H9 (cell line): ENCODE measurements at regions not wholly inside any gene's neighbourhood (a gene's known extent, or its start where the extent isn't known, plus 50 kb on each side); places are given as distances from the start of the nearest gene placed in this dataset.

Experiments used
- DNase-seq: peaks from one replicate; pipeline ENCODE4 v3.0.0-alpha.2; 2017
- H2AFZ ChIP-seq: one replicate; pipeline ENCODE4 v1.6.1; 2013; ENCODE audit warnings: mild to moderate bottlenecking, low read length, control low read depth, moderate library complexity
- H2AK5ac ChIP-seq: 2 replicates; pipeline ENCODE4 v1.6.1; 2013; ENCODE audit warnings: low read length, control low read depth, mixed read lengths; ENCODE audit not compliant: insufficient read length
- H2BK120ac ChIP-seq: one replicate; pipeline ENCODE4 v1.6.1; 2013; ENCODE audit warnings: low read depth, mild to moderate bottlenecking, low read length, control low read depth, inconsistent platforms; ENCODE audit not compliant: poor library complexity, severe bottlenecking
- H2BK12ac ChIP-seq: 2 replicates; pipeline ENCODE4 v1.6.1; 2013; ENCODE audit warnings: low read length, control low read depth, mixed read lengths, low read depth; ENCODE audit not compliant: insufficient read length
- H2BK15ac ChIP-seq: 2 replicates; pipeline ENCODE4 v1.6.1; 2013; ENCODE audit warnings: low read depth, low read length, control low read depth
- H2BK20ac ChIP-seq: one replicate; pipeline ENCODE4 v1.6.1; 2013; ENCODE audit warnings: low read depth, mild to moderate bottlenecking, low read length, control low read depth, inconsistent platforms; ENCODE audit not compliant: poor library complexity, severe bottlenecking
- H2BK5ac ChIP-seq: 2 replicates; pipeline ENCODE4 v1.6.1; 2013; ENCODE audit warnings: low read length, control low read depth, mixed read lengths; ENCODE audit not compliant: insufficient read length
- H3K14ac ChIP-seq: 2 replicates; pipeline ENCODE4 v1.6.1; 2013; ENCODE audit warnings: low read length, control low read depth; ENCODE audit not compliant: insufficient read depth
- H3K18ac ChIP-seq: 2 replicates; pipeline ENCODE4 v1.6.1; 2013; ENCODE audit warnings: low read depth, mild to moderate bottlenecking, mixed read lengths, low read length, control low read depth; ENCODE audit not compliant: insufficient read length
- H3K23ac ChIP-seq: 2 replicates; pipeline ENCODE4 v1.6.1; 2013; ENCODE audit warnings: low read length, control low read depth, mixed read lengths, low read depth; ENCODE audit not compliant: insufficient read length
- H3K23me2 ChIP-seq: 2 replicates; pipeline ENCODE4 v1.6.1; 2013; ENCODE audit warnings: low read depth, mild to moderate bottlenecking, mixed read lengths, low read length, control low read depth; ENCODE audit not compliant: insufficient read length, poor library complexity, severe bottlenecking
- H3K27ac ChIP-seq: 2 replicates; pipeline ENCODE4 v1.5.1; 2013; ENCODE audit warnings: low read length, control low read depth, mixed read lengths, low read depth; ENCODE audit not compliant: insufficient read length
- H3K27me3 ChIP-seq: 2 replicates; pipeline ENCODE4 v1.6.1; 2013; ENCODE audit warnings: low read length, control low read depth, inconsistent platforms; ENCODE audit not compliant: insufficient read depth
- H3K4ac ChIP-seq: 2 replicates; pipeline ENCODE4 v1.6.1; 2013; ENCODE audit warnings: low read depth, mild to moderate bottlenecking, control low read depth, inconsistent platforms, low read length, moderate library complexity
- H3K4me1 ChIP-seq: 2 replicates; pipeline ENCODE4 v1.6.1; 2013; ENCODE audit warnings: low read length, control low read depth, inconsistent platforms; ENCODE audit not compliant: insufficient read depth
- H3K4me2 ChIP-seq: 2 replicates; pipeline ENCODE4 v1.6.1; 2013; ENCODE audit warnings: low read length, control low read depth, mixed read lengths; ENCODE audit not compliant: insufficient read length, insufficient read depth
- H3K56ac ChIP-seq: 2 replicates; pipeline ENCODE4 v1.6.1; 2013; ENCODE audit warnings: low read depth, mild to moderate bottlenecking, mixed read lengths, low read length, control low read depth; ENCODE audit not compliant: insufficient read length
- H3K79me1 ChIP-seq: 2 replicates; pipeline ENCODE4 v1.6.1; 2013; ENCODE audit warnings: low read depth, mild to moderate bottlenecking, moderate library complexity, low read length, control low read depth, inconsistent platforms; ENCODE audit not compliant: insufficient read depth, poor library complexity, severe bottlenecking
- H3K79me2 ChIP-seq: 2 replicates; pipeline ENCODE4 v1.6.1; 2013; ENCODE audit warnings: low read length, control low read depth, inconsistent platforms; ENCODE audit not compliant: insufficient read depth
- H3K9ac ChIP-seq: 2 replicates; pipeline ENCODE4 v1.6.1; 2013; ENCODE audit warnings: low read length, control low read depth, mixed read lengths; ENCODE audit not compliant: insufficient read length; ENCODE audit errors: extremely low read depth
- H3K9me3 ChIP-seq: one replicate; pipeline ENCODE4 v1.6.1; 2013; ENCODE audit warnings: low read depth, low read length, inconsistent platforms; ENCODE audit not compliant: control insufficient read depth
- H3T11ph ChIP-seq: one replicate; pipeline ENCODE4 v1.6.1; 2013; ENCODE audit warnings: mild to moderate bottlenecking, low read length, control low read depth, inconsistent platforms
- H4K20me1 ChIP-seq: one replicate; pipeline ENCODE4 v1.6.1; 2013; ENCODE audit not compliant: control insufficient read depth, insufficient read length, insufficient read depth
- H4K5ac ChIP-seq: 2 replicates; pipeline ENCODE4 v1.6.1; 2013; ENCODE audit warnings: low read depth, mild to moderate bottlenecking, mixed read lengths, low read length, control low read depth; ENCODE audit not compliant: insufficient read length
- H4K8ac ChIP-seq: replicated peaks from 2 replicates; pipeline ENCODE4 v1.6.1; 2013; ENCODE audit warnings: low read length, control low read depth, mixed read lengths, low read depth; ENCODE audit not compliant: insufficient read length
- H4K91ac ChIP-seq: 2 replicates; pipeline ENCODE4 v1.6.1; 2013; ENCODE audit warnings: low read depth, mild to moderate bottlenecking, moderate library complexity, mixed read lengths, low read length, control low read depth; ENCODE audit not compliant: insufficient read length
- H3K27ac Mint-ChIP-seq, 3 experiments: 2 replicates in 2 of 3; 3 replicates in 1 of 3; pipeline ENCODE4 v1.8.0; 2020 to 2021; ENCODE audit warnings: mixed read lengths in 3 of 3, mild to moderate bottlenecking in 1 of 3, moderate library complexity in 1 of 3
- H3K27me3 Mint-ChIP-seq: 2 replicates; pipeline ENCODE4 v1.8.0; 2021; ENCODE audit warnings: low read depth, mild to moderate bottlenecking, moderate library complexity, mixed read lengths
- H3K36me3 Mint-ChIP-seq, 3 experiments: 2 replicates in 2 of 3; 3 replicates in 1 of 3; pipeline ENCODE4 v1.8.0; 2020 to 2021; ENCODE audit warnings: low read depth in 3 of 3, mixed read lengths in 3 of 3; ENCODE audit not compliant: insufficient read depth in 1 of 3
- H3K4me1 Mint-ChIP-seq, 2 experiments: 2 replicates each; pipeline ENCODE4 v1.8.0; 2020; ENCODE audit warnings: mixed read lengths in 2 of 2
- H3K4me3 Mint-ChIP-seq, 2 experiments: 2 replicates in 1 of 2; 3 replicates in 1 of 2; pipeline ENCODE4 v1.8.0; 2020 to 2021; ENCODE audit warnings: mild to moderate bottlenecking in 2 of 2, mixed read lengths in 2 of 2, moderate library complexity in 1 of 2
- H3K9me3 Mint-ChIP-seq, 2 experiments: 2 replicates in 1 of 2; 3 replicates in 1 of 2; pipeline ENCODE4 v1.8.0; 2020; ENCODE audit warnings: mild to moderate bottlenecking in 2 of 2, mixed read lengths in 2 of 2, moderate library complexity in 1 of 2
- WGBS: extraction: QIAGEN DNeasy Blood & Tissue Kit; methylation state at CpG from one replicate; pipeline ENCODE4 v1.1.7; 2013; ENCODE audit warnings: missing lambda C conversion rate, low lambda C conversion rate, mixed read lengths; ENCODE audit not compliant: insufficient read length; ENCODE audit errors: extremely low coverage; 5-methylcytosine and 5-hydroxymethylcytosine counted together
- TF ChIP-seq, protein P1 (sequence below): fragments of 200-600 bp; sonication (generic); conservative IDR thresholded peaks from 3 replicates; pipeline ENCODE4 v1.8.0; 2021; ENCODE audit warnings: antibody characterized with exemption, mild to moderate bottlenecking

DNA sequence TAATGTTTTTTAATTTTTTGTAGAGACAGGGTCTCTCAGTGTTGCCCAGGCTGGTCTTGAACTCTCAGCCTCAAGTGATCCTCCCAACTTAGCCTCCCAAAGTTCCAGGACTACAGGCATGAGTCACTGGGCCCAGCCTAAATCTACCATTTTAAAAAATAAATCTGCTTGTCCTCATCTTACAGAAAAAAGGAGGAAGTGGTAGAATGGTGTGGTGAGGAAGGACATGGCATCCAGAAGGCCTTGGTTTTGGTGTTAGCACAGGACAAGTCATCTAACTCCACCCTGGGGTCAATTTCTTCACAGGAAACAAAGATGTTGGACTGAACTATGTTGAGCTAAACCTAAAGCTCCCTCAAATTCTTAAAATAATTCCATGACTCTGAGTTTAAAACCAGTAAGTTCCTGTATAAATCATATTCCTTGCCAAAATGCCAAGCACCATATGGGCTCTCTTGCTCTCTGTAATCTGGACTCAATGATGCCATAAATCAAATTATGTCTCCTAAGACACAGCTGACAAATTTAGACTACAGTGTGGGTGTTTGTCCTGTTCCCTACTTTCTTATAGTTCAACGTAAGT is 253.9 kb upstream of the NOCT start:
- no peak overlapping the region for H3K23ac ChIP-seq
- H2BK5ac ChIP-seq: no peak overlapping the region
- H3K27me3 ChIP-seq: no peaks in the 10 kb centered on the region
- Mint-ChIP-seq H3K36me3 (no peaks in the 10 kb centered on the region), H3K4me3 (no peak overlapping the region), H3K4me1 (peaks cover 10 to 16% of the 10 kb centered on the region in 2 experiments), H3K27me3 (no peaks in the 10 kb centered on the region), H3K27ac (no peak overlapping the region), H3K9me3 (no peaks in the 10 kb centered on the region)
- no peak for DNase-seq
- no peaks in the 10 kb centered on the region for H3K9me3 ChIP-seq
- H2AK5ac ChIP-seq: no peak overlapping the region
- H3K27ac ChIP-seq: no peak overlapping the region
- no peak overlapping the region for H2BK12ac ChIP-seq
- H4K20me1 ChIP-seq: no peaks in the 10 kb centered on the region
- no peak overlapping the region for H2BK20ac ChIP-seq
- no peak overlapping the region for H3K14ac ChIP-seq
- H3K79me2 ChIP-seq: no peaks in the 10 kb centered on the region
- TF ChIP-seq, protein P1, sequence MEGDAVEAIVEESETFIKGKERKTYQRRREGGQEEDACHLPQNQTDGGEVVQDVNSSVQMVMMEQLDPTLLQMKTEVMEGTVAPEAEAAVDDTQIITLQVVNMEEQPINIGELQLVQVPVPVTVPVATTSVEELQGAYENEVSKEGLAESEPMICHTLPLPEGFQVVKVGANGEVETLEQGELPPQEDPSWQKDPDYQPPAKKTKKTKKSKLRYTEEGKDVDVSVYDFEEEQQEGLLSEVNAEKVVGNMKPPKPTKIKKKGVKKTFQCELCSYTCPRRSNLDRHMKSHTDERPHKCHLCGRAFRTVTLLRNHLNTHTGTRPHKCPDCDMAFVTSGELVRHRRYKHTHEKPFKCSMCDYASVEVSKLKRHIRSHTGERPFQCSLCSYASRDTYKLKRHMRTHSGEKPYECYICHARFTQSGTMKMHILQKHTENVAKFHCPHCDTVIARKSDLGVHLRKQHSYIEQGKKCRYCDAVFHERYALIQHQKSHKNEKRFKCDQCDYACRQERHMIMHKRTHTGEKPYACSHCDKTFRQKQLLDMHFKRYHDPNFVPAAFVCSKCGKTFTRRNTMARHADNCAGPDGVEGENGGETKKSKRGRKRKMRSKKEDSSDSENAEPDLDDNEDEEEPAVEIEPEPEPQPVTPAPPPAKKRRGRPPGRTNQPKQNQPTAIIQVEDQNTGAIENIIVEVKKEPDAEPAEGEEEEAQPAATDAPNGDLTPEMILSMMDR: no peak
- no peak overlapping the region for H2AFZ ChIP-seq
- H3K56ac ChIP-seq: no peak overlapping the region
- no peak overlapping the region for H3K4me2 ChIP-seq
- no CpG with 5 or more reads among the region's 1 CpG for WGBS
- H3K9ac ChIP-seq: no peak overlapping the region
- H3K4me1 ChIP-seq: no peaks in the 10 kb centered on the region
- no peak overlapping the region for H4K5ac ChIP-seq
- H2BK15ac ChIP-seq: no peak overlapping the region
- no peak overlapping the region for H4K91ac ChIP-seq
- H3K18ac ChIP-seq: no peak overlapping the region
- H3K4ac ChIP-seq: no peak overlapping the region
- H2BK120ac ChIP-seq: no peak overlapping the region
- no peak overlapping the region for H3T11ph ChIP-seq
- H4K8ac ChIP-seq: no peak overlapping the region
- H3K23me2 ChIP-seq: no peaks in the 10 kb centered on the region
- no peaks in the 10 kb centered on the region for H3K79me1 ChIP-seq
